ENCODE measurements at regions not wholly inside any gene's neighbourhood (a gene's known extent, or its start where the extent isn't known, plus 50 kb on each side); places are given as distances from the start of the nearest gene placed in this dataset.

GRCh38 chr1:56123421-56123820 lies 455.9 kb downstream of the PLPP3 start:
- no peak overlapping the region for H3K14ac ChIP-seq (ENCODE audit: insufficient read depth, low read length)
- no peak overlapping the region for H3K27ac ChIP-seq (ENCODE audit: insufficient read length, low read depth, low read length)
- no peak overlapping the region for H4K91ac ChIP-seq (ENCODE audit: insufficient read length, low read depth, low read length)
- no peak overlapping the region for H3K23ac ChIP-seq (ENCODE audit: insufficient read length, low read depth, low read length)
- H2AFZ ChIP-seq (ENCODE audit: low read length) = no peak overlapping the region
- no peak overlapping the region for H2BK15ac ChIP-seq (ENCODE audit: low read depth, low read length)
- no peaks in the 10 kb centered on the region for H3K79me1 ChIP-seq (ENCODE audit: insufficient read depth, low read depth, low read length, poor library complexity, severe bottlenecking)
- H2BK20ac ChIP-seq (ENCODE audit: low read depth, low read length, poor library complexity, severe bottlenecking) = no peak overlapping the region
- H4K8ac ChIP-seq (replicated peaks; ENCODE audit: insufficient read length, low read depth, low read length) = no peak overlapping the region
- no peak overlapping the region for H3K4ac ChIP-seq (ENCODE audit: low read depth, low read length)
- no peaks in the 10 kb centered on the region for H3K9me3 ChIP-seq (ENCODE audit: control insufficient read depth, low read depth, low read length)
- no peaks in the 10 kb centered on the region for H4K20me1 ChIP-seq (ENCODE audit: control insufficient read depth, insufficient read depth, insufficient read length)
- no peak overlapping the region for H3K18ac ChIP-seq (ENCODE audit: insufficient read length, low read depth, low read length)
- Mint-ChIP-seq H3K27me3 (ENCODE audit: low read depth) (no peaks in the 10 kb centered on the region), H3K27ac (no peak overlapping the region), H3K36me3 (ENCODE audit: insufficient read depth in 1 of 3, low read depth in 3 of 3) (peaks cover 0 to 9% (median 0%) of the 10 kb centered on the region in 3 experiments; a peak in 3 of 7 replicates), H3K9me3 (peaks cover 11% of the 10 kb centered on the region in 2 experiments), H3K4me1 (no peaks in the 10 kb centered on the region), H3K4me3 (no peak overlapping the region)
- no peak overlapping the region for H3K9ac ChIP-seq (ENCODE audit: extremely low read depth, insufficient read length, low read length)
- H3K4me2 ChIP-seq (ENCODE audit: insufficient read depth, insufficient read length, low read length) = no peak overlapping the region
- H3K4me1 ChIP-seq (ENCODE audit: insufficient read depth, low read length) = no peaks in the 10 kb centered on the region
- no peaks in the 10 kb centered on the region for H3K27me3 ChIP-seq (ENCODE audit: insufficient read depth, low read length)
- H3T11ph ChIP-seq (ENCODE audit: low read length) = no peak overlapping the region
- TF ChIP-seq, protein P1, sequence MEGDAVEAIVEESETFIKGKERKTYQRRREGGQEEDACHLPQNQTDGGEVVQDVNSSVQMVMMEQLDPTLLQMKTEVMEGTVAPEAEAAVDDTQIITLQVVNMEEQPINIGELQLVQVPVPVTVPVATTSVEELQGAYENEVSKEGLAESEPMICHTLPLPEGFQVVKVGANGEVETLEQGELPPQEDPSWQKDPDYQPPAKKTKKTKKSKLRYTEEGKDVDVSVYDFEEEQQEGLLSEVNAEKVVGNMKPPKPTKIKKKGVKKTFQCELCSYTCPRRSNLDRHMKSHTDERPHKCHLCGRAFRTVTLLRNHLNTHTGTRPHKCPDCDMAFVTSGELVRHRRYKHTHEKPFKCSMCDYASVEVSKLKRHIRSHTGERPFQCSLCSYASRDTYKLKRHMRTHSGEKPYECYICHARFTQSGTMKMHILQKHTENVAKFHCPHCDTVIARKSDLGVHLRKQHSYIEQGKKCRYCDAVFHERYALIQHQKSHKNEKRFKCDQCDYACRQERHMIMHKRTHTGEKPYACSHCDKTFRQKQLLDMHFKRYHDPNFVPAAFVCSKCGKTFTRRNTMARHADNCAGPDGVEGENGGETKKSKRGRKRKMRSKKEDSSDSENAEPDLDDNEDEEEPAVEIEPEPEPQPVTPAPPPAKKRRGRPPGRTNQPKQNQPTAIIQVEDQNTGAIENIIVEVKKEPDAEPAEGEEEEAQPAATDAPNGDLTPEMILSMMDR (conservative IDR thresholded peaks at IDR 0.05) = no peak
- H3K56ac ChIP-seq (ENCODE audit: insufficient read length, low read depth, low read length) = no peak overlapping the region
- no peaks in the 10 kb centered on the region for H3K23me2 ChIP-seq (ENCODE audit: insufficient read length, low read depth, low read length, poor library complexity, severe bottlenecking)
- no peak overlapping the region for H2BK12ac ChIP-seq (ENCODE audit: insufficient read length, low read depth, low read length)
- H3K79me2 ChIP-seq (ENCODE audit: insufficient read depth, low read length) = no peaks in the 10 kb centered on the region
- no peak overlapping the region for H2AK5ac ChIP-seq (ENCODE audit: insufficient read length, low read length)
- no peak overlapping the region for H2BK5ac ChIP-seq (ENCODE audit: insufficient read length, low read length)
- no peak for DNase-seq
- H4K5ac ChIP-seq (ENCODE audit: insufficient read length, low read depth, low read length) = no peak overlapping the region
- no peak overlapping the region for H2BK120ac ChIP-seq (ENCODE audit: low read depth, low read length, poor library complexity, severe bottlenecking)

Data from H9 (cell line).